ENCODE measurements at regions not wholly inside any gene's neighbourhood (a gene's known extent, or its start where the extent isn't known, plus 50 kb on each side); places are given as distances from the start of the nearest gene placed in this dataset.

DNA sequence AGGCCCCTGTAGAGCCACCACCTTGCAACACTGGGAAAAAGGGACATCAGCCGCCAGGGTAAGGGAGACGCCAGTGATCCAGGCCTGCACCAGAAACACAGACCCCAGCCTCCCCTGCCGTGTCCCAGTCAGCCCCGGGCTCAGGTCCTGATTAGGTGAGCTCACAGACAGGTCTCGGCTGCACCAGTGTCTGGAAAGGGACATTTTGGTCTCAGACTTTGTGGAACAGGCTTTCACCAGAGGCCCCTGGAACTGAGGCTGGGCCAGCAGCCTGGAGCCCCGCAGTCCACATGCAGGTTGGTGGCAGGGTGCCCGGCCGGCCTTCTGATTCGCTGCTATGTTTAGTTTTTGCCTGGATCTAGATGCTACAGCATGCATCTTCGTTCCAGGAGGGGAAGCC is 369.0 kb upstream of the IRX4 start:
- H4K20me1 ChIP-seq (replicated peaks; ENCODE audit: insufficient read depth), result no peaks in the 10 kb centered on the region
- peaks cover 17% of the 10 kb centered on the region; the same call in 2 of the 3 replicates for H3K9me3 Mint-ChIP-seq
- H3K4me3 ChIP-seq, result no peak overlapping the region
- no peaks in the 10 kb centered on the region for H3K79me2 ChIP-seq (replicated peaks; ENCODE audit: insufficient read depth)
- peaks cover 4% of the 10 kb centered on the region for H3K27me3 Mint-ChIP-seq (ENCODE audit: insufficient read depth, low read depth, poor library complexity)
- H3K27ac Mint-ChIP-seq, result no peak overlapping the region
- H3K4me3 Mint-ChIP-seq, result no peak overlapping the region
- DNase-seq (ENCODE audit: low spot score) (no peak), ATAC-seq (no peak)
- H3K4me1 Mint-ChIP-seq, result peaks cover 7% of the 10 kb centered on the region
- H3K4me1 ChIP-seq (ENCODE audit: insufficient read depth), result no peaks in the 10 kb centered on the region
- H3F3A ChIP-seq (replicated peaks; ENCODE audit: low read depth), result no peaks in the 10 kb centered on the region
- no peak overlapping the region for H3K27ac ChIP-seq (ENCODE audit: low read depth)
- H3K9me2 ChIP-seq (ENCODE audit: insufficient read depth), result no peaks in the 10 kb centered on the region
- no peak overlapping the region for H3K4me2 ChIP-seq
- H3K36me3 ChIP-seq (ENCODE audit: insufficient read depth), result no peaks in the 10 kb centered on the region
- H2AFZ ChIP-seq, result no peak overlapping the region
- no peaks in the 10 kb centered on the region for H3K27me3 ChIP-seq (ENCODE audit: insufficient read depth)
- TF ChIP-seq EZH2 (IDR thresholded peaks at IDR 0.05; ENCODE audit: low read depth, unreplicated experiment), result no peak
- no peak for TF ChIP-seq POLR2AphosphoS5 (IDR thresholded peaks at IDR 0.05; ENCODE audit: low read depth)
- no peak for TF ChIP-seq STAT1 (IDR thresholded peaks at IDR 0.05; ENCODE audit: unreplicated experiment)
- TF ChIP-seq CREB1 (CRISPR knock-in tag; IDR thresholded peaks at IDR 0.05; ENCODE audit: low read depth), result no peak
- TF ChIP-seq, protein P1, sequence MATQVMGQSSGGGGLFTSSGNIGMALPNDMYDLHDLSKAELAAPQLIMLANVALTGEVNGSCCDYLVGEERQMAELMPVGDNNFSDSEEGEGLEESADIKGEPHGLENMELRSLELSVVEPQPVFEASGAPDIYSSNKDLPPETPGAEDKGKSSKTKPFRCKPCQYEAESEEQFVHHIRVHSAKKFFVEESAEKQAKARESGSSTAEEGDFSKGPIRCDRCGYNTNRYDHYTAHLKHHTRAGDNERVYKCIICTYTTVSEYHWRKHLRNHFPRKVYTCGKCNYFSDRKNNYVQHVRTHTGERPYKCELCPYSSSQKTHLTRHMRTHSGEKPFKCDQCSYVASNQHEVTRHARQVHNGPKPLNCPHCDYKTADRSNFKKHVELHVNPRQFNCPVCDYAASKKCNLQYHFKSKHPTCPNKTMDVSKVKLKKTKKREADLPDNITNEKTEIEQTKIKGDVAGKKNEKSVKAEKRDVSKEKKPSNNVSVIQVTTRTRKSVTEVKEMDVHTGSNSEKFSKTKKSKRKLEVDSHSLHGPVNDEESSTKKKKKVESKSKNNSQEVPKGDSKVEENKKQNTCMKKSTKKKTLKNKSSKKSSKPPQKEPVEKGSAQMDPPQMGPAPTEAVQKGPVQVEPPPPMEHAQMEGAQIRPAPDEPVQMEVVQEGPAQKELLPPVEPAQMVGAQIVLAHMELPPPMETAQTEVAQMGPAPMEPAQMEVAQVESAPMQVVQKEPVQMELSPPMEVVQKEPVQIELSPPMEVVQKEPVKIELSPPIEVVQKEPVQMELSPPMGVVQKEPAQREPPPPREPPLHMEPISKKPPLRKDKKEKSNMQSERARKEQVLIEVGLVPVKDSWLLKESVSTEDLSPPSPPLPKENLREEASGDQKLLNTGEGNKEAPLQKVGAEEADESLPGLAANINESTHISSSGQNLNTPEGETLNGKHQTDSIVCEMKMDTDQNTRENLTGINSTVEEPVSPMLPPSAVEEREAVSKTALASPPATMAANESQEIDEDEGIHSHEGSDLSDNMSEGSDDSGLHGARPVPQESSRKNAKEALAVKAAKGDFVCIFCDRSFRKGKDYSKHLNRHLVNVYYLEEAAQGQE (IDR thresholded peaks at IDR 0.05; ENCODE audit: unreplicated experiment), result no peak
- no peak for TF ChIP-seq NANOG (IDR thresholded peaks at IDR 0.05; ENCODE audit: borderline replicate concordance)
- no peaks in the 10 kb centered on the region for H3K36me3 Mint-ChIP-seq (ENCODE audit: low read depth)

DNA sequence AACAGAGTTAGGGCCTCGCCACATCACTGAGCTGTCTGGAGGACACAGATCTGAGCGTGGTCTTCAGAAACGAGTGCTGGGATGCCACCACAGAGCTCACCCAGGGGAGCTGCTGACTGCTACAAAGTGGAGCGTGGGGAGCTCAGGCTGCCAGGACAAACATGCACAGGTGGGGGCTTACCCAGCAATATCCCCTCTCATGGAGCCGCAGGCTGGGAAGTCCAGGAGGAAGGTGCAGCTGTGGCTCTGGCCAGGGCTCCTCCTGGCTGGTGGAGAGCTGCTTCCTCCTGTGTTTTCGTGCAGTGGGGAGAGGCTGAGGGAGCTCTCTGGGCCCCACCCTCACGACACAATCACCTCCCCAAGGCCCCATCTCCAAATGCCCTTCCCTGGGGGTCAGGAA is 368.6 kb upstream of the IRX4 start:
- Histone ChIP-seq H3K4me1 (ENCODE audit: insufficient read depth) (no peaks in the 10 kb centered on the region), H3K36me3 (ENCODE audit: insufficient read depth) (no peaks in the 10 kb centered on the region), H3K27ac (ENCODE audit: low read depth) (no peak overlapping the region), H3K4me2 (no peak overlapping the region), H3K4me3 (no peak overlapping the region), H3K79me2 (replicated peaks; ENCODE audit: insufficient read depth) (no peaks in the 10 kb centered on the region), H2AFZ (no peak overlapping the region), H3K27me3 (ENCODE audit: insufficient read depth) (no peaks in the 10 kb centered on the region), H3K9me2 (ENCODE audit: insufficient read depth) (no peaks in the 10 kb centered on the region), H3F3A (replicated peaks; ENCODE audit: low read depth) (no peaks in the 10 kb centered on the region), H4K20me1 (replicated peaks; ENCODE audit: insufficient read depth) (no peaks in the 10 kb centered on the region)
- Mint-ChIP-seq H3K4me1 (peaks cover 7% of the 10 kb centered on the region), H3K4me3 (no peak overlapping the region), H3K27ac (no peak overlapping the region), H3K27me3 (ENCODE audit: insufficient read depth, low read depth, poor library complexity) (peaks cover 4% of the 10 kb centered on the region), H3K9me3 (peaks cover 17% of the 10 kb centered on the region; the same call in 2 of the 3 replicates), H3K36me3 (ENCODE audit: low read depth) (no peaks in the 10 kb centered on the region)
- no peak for ATAC-seq
- no peak for DNase-seq (ENCODE audit: low spot score)
- TF ChIP-seq STAT1 (IDR thresholded peaks at IDR 0.05; ENCODE audit: unreplicated experiment), result no peak
- no peak for TF ChIP-seq JUNB (IDR thresholded peaks at IDR 0.05; ENCODE audit: unreplicated experiment)
- TF ChIP-seq POLR2AphosphoS5 (IDR thresholded peaks at IDR 0.05; ENCODE audit: low read depth), result no peak
- TF ChIP-seq NANOG (IDR thresholded peaks at IDR 0.05; ENCODE audit: borderline replicate concordance), result no peak
- TF ChIP-seq, protein P1 (IDR thresholded peaks at IDR 0.05; ENCODE audit: unreplicated experiment), result no peak
- no peak for TF ChIP-seq CREB1 (CRISPR knock-in tag; IDR thresholded peaks at IDR 0.05; ENCODE audit: low read depth)
- no peak for TF ChIP-seq ZNF331 (CRISPR knock-in tag; IDR thresholded peaks at IDR 0.05; ENCODE audit: low read depth)
- TF ChIP-seq, protein P2, sequence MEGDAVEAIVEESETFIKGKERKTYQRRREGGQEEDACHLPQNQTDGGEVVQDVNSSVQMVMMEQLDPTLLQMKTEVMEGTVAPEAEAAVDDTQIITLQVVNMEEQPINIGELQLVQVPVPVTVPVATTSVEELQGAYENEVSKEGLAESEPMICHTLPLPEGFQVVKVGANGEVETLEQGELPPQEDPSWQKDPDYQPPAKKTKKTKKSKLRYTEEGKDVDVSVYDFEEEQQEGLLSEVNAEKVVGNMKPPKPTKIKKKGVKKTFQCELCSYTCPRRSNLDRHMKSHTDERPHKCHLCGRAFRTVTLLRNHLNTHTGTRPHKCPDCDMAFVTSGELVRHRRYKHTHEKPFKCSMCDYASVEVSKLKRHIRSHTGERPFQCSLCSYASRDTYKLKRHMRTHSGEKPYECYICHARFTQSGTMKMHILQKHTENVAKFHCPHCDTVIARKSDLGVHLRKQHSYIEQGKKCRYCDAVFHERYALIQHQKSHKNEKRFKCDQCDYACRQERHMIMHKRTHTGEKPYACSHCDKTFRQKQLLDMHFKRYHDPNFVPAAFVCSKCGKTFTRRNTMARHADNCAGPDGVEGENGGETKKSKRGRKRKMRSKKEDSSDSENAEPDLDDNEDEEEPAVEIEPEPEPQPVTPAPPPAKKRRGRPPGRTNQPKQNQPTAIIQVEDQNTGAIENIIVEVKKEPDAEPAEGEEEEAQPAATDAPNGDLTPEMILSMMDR (conservative IDR thresholded peaks at IDR 0.05; ENCODE audit: low read depth in 2 of 2), result no peak
- no peak for TF ChIP-seq EZH2phosphoT487 (IDR thresholded peaks at IDR 0.05; ENCODE audit: unreplicated experiment)
- TF ChIP-seq, protein P3, sequence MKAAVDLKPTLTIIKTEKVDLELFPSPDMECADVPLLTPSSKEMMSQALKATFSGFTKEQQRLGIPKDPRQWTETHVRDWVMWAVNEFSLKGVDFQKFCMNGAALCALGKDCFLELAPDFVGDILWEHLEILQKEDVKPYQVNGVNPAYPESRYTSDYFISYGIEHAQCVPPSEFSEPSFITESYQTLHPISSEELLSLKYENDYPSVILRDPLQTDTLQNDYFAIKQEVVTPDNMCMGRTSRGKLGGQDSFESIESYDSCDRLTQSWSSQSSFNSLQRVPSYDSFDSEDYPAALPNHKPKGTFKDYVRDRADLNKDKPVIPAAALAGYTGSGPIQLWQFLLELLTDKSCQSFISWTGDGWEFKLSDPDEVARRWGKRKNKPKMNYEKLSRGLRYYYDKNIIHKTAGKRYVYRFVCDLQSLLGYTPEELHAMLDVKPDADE (IDR thresholded peaks at IDR 0.05), result no peak
- no peak for TF ChIP-seq EZH2 (IDR thresholded peaks at IDR 0.05; ENCODE audit: low read depth, unreplicated experiment)

Data from GM23338 (cell line).